ENCODE measurements at regions not wholly inside any gene's neighbourhood (a gene's known extent, or its start where the extent isn't known, plus 50 kb on each side); places are given as distances from the start of the nearest gene placed in this dataset.

GRCh38 chr2:223107825-223108224, 55.8 kb downstream of the KCNE4 start:
- Histone ChIP-seq H3K27me3 (ENCODE audit: insufficient read depth, low read depth) (peaks cover 4% of the 10 kb centered on the region; the same call in 1 of the 2 replicates), H3K27ac (no peak overlapping the region), H2AFZ (ENCODE audit: low read depth) (no peak overlapping the region), H3K9ac (no peak overlapping the region), H4K20me1 (ENCODE audit: insufficient read depth) (no peaks in the 10 kb centered on the region), H3K4me2 (no peak overlapping the region), H3K4me1 (ENCODE audit: low read depth, poor library complexity, severe bottlenecking) (peaks cover 25% of the 10 kb centered on the region), H3K79me2 (ENCODE audit: insufficient read depth, low read depth) (no peaks in the 10 kb centered on the region), H3K4me3 (IDR thresholded peaks at IDR 0.05; ENCODE audit: insufficient read depth, low read depth, low read length) (no peak overlapping the region), H3K36me3 (ENCODE audit: insufficient read depth) (no peaks in the 10 kb centered on the region)
- TF ChIP-seq, protein P1, sequence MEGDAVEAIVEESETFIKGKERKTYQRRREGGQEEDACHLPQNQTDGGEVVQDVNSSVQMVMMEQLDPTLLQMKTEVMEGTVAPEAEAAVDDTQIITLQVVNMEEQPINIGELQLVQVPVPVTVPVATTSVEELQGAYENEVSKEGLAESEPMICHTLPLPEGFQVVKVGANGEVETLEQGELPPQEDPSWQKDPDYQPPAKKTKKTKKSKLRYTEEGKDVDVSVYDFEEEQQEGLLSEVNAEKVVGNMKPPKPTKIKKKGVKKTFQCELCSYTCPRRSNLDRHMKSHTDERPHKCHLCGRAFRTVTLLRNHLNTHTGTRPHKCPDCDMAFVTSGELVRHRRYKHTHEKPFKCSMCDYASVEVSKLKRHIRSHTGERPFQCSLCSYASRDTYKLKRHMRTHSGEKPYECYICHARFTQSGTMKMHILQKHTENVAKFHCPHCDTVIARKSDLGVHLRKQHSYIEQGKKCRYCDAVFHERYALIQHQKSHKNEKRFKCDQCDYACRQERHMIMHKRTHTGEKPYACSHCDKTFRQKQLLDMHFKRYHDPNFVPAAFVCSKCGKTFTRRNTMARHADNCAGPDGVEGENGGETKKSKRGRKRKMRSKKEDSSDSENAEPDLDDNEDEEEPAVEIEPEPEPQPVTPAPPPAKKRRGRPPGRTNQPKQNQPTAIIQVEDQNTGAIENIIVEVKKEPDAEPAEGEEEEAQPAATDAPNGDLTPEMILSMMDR (conservative IDR thresholded peaks at IDR 0.05; ENCODE audit: low read depth, low read length) = no peak

DNA sequence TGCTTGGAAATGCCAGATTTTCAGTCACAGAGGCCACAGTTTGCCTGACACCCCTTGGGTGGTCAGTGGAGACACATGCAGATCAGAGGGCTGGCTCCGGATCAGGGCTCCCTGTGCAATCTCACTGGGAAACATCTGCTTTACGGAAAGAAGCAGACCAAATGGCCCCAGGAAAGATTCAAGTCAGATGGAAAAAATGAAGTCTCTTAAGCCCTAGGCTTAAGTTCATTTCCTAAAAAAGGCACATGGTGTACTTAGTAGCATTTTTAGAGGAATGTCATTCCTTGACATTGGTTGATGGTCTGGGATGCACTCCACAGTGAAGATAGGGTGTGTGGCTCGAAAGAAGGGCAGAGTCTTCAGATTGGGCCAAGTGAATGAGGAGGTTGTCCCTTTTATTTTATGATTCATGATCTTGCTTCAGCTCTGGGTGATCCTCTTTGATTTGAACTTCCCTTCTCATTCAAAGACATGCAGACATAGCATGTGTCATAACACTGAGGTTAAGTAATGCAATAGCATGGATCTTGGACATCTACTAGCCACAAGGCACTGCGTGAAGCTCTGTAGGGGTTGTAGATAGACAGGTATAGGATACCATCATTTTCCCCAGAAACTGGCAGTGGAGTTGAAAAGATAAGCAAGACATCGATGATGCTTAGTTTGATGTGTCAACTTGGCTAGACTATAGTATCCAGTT, 56.5 kb downstream of the KCNE4 start:
- H3K4me2 ChIP-seq = no peak overlapping the region
- H3K9ac ChIP-seq = no peak overlapping the region
- peaks cover 4% of the 10 kb centered on the region; the same call in 1 of the 2 replicates for H3K27me3 ChIP-seq (ENCODE audit: insufficient read depth, low read depth)
- no peaks in the 10 kb centered on the region for H4K20me1 ChIP-seq (ENCODE audit: insufficient read depth)
- H3K79me2 ChIP-seq (ENCODE audit: insufficient read depth, low read depth) = no peaks in the 10 kb centered on the region
- no peak overlapping the region for H2AFZ ChIP-seq (ENCODE audit: low read depth)
- TF ChIP-seq, protein P1 (conservative IDR thresholded peaks at IDR 0.05; ENCODE audit: low read depth, low read length) = no peak
- H3K4me1 ChIP-seq (ENCODE audit: low read depth, poor library complexity, severe bottlenecking) = peaks cover 18% of the 10 kb centered on the region
- no peak overlapping the region for H3K27ac ChIP-seq
- H3K4me3 ChIP-seq (IDR thresholded peaks at IDR 0.05; ENCODE audit: insufficient read depth, low read depth, low read length) = no peak overlapping the region
- no peaks in the 10 kb centered on the region for H3K36me3 ChIP-seq (ENCODE audit: insufficient read depth)

DNA sequence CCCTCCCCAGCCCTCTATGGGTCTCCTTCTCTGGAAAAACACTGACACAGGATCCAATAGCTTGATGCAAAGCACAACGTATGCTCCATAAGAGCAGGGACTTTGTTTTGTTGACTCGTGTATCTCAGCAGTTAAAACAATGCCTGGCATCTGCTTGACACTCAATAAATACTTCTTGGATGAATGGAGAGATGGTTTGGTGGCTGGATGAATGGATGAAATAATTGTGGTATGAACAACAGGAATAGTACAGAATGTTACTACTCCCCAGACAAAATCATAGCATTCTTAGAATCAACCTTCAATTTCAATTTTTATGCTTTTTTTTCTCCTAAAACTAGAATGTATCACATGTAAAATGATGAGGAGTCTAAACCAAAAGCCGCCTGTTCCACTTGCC, 57.4 kb downstream of the KCNE4 start:
- Histone ChIP-seq H3K4me3 (IDR thresholded peaks at IDR 0.05; ENCODE audit: insufficient read depth, low read depth, low read length) (no peak overlapping the region), H3K4me1 (ENCODE audit: low read depth, poor library complexity, severe bottlenecking) (peaks cover 10% of the 10 kb centered on the region), H2AFZ (ENCODE audit: low read depth) (no peak overlapping the region), H3K27me3 (ENCODE audit: insufficient read depth, low read depth) (peaks cover 4% of the 10 kb centered on the region; the same call in 1 of the 2 replicates), H3K4me2 (no peak overlapping the region), H4K20me1 (ENCODE audit: insufficient read depth) (no peaks in the 10 kb centered on the region), H3K27ac (no peak overlapping the region), H3K9ac (no peak overlapping the region), H3K79me2 (ENCODE audit: insufficient read depth, low read depth) (no peaks in the 10 kb centered on the region), H3K36me3 (ENCODE audit: insufficient read depth) (no peaks in the 10 kb centered on the region)
- TF ChIP-seq, protein P1 (conservative IDR thresholded peaks at IDR 0.05; ENCODE audit: low read depth, low read length) = no peak

GRCh38 chr2:223113161-223113560, 61.2 kb downstream of the KCNE4 start:
- no peaks in the 10 kb centered on the region for H3K4me1 ChIP-seq (ENCODE audit: low read depth, poor library complexity, severe bottlenecking)
- H3K4me3 ChIP-seq (IDR thresholded peaks at IDR 0.05; ENCODE audit: insufficient read depth, low read depth, low read length) = no peak overlapping the region
- H3K36me3 ChIP-seq (ENCODE audit: insufficient read depth) = no peaks in the 10 kb centered on the region
- H4K20me1 ChIP-seq (ENCODE audit: insufficient read depth) = no peaks in the 10 kb centered on the region
- H3K79me2 ChIP-seq (ENCODE audit: insufficient read depth, low read depth) = no peaks in the 10 kb centered on the region
- TF ChIP-seq, protein P1 (conservative IDR thresholded peaks at IDR 0.05; ENCODE audit: low read depth, low read length) = no peak
- H3K4me2 ChIP-seq = no peak overlapping the region
- H3K27me3 ChIP-seq (ENCODE audit: insufficient read depth, low read depth) = no peaks in the 10 kb centered on the region
- H3K27ac ChIP-seq = no peak overlapping the region
- H3K9ac ChIP-seq = no peak overlapping the region
- no peak overlapping the region for H2AFZ ChIP-seq (ENCODE audit: low read depth)

Data from KMS-11 (cell line).